NCI-H748 treated with DMSO at 0.1 percent for 48 hours (cell line): ENCODE measurements at regions not wholly inside any gene's neighbourhood (a gene's known extent, or its start where the extent isn't known, plus 50 kb on each side); places are given as distances from the start of the nearest gene placed in this dataset.
"Not testable (repeated sequence)": the region's sequence is repeated elsewhere in the genome, so short reads cannot be mapped to it uniquely, and the experiment has no call there.

ENCODE experiments used
- DNase-seq: peaks from one replicate; lab custom pipeline; 2025; lab: John Stamatoyannopoulos, UW

- no peak for DNase-seq
Measured at GRCh38 chr11:42840860-42841259, 470.9 kb upstream of the API5 start.

GRCh38 chr11:42841556-42841955, 470.2 kb upstream of the API5 start:
- DNase-seq, result no peak

DNA sequence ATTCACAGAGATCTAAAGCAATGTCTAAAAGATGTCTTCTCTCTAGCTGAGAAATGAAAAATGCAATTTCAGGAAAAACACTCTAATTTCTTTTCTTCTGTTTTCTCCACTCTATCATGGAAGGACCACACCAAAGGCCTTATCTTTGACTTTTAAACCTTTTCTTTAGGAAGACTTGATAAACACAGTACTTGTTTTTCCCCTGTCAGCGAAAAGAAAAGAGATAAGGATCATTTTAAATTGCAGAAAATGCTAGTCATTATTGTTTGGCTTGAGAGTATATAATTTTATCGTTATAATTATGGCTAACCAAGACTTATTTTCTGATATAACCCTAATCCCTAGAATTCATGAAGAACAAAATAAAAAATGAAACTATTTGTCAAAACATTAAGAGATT, 462.4 kb upstream of the API5 start:
- no peak for DNase-seq

GRCh38 chr11:42857344-42857743, 454.5 kb upstream of the API5 start:
- DNase-seq, result no peak

DNA sequence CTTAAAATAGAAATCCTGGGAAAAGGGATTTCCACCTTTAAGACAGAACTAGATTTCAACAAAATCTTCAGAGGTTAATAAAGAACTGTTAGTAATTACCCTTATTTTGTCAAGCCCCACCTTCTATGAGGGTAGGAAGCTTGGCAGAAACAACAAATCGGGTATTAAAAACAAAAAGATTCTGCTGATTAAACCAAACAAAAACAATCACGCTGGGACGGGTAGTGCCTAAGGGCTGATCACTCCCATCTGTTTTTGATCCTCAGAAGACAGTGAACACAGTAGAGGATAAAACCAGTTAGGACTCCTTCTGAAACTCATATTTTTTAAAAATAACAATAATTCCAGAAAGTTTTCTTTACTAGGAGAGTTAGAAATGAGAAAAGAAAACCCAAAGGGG, 441.3 kb upstream of the API5 start:
- no peak for DNase-seq

- DNase-seq, result not testable (repeated sequence)
Measured at GRCh38 chr11:42873800-42874405, 437.9 kb upstream of the API5 start.

GRCh38 chr11:42881335-42881734, 430.5 kb upstream of the API5 start:
- DNase-seq, result not testable (repeated sequence)

- DNase-seq, result no peak
Measured at GRCh38 chr11:42890773-42891172, 421.0 kb upstream of the API5 start.

GRCh38 chr11:42901084-42901483, 410.7 kb upstream of the API5 start:
- no peak for DNase-seq

DNA sequence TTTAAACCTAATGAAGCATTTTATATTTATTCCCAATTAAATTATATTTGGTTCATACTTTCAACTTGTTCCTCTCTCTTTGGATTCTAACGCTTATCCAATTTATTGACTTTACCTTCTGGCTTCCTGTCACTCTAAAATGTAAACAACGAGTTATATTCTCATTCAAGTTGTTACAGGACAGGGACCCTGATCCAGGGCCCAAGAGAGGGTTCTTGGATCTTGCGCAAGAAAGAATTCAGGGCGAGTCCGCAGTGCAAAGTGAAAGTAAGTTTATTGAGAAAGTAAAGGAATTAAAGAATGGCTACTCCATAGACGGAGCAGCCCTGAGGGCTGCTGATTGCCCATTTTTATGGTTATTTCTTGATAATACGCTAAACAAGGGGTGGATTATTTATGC, 405.6 kb upstream of the API5 start:
- no peak for DNase-seq

- no peak for DNase-seq
Measured at GRCh38 chr11:42913731-42914130, 398.1 kb upstream of the API5 start.

DNA sequence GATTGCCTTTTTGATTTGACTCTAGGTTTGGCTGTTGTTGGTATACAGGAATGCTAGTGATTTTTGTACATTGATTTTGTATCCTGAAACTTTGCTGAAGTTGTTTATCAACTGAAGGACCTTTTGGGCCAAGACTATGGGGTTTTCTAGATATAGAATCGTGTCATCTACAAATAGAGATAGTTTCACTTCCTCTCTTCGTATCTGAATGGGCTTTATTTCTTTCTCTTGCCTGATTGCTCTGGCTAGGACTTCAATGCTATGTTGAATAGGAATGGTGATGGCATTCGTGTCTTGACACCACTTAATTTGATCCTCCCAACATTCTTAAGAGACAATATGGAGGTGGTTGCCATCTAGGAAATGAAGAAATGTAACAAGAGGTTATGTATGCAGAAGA, 388.1 kb upstream of the API5 start:
- no peak for DNase-seq

DNA sequence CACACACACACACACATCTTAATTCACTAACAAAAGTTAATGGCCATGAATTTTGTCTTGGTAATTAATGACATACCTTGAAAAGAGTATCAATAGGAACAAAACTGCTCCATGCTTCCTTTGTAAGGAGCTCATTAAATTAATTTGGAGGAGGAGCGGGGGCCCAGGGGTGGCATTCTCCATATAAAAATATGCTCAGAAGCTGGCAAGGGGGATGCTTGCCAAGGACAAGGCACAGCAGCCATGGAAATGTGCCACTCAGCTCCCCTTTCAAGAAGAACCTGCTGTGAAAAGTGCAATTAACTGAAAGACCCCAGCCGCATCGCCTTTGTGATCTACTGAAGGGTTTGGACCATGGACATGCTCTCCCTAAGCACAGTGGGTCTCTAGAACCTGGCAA, 385.9 kb upstream of the API5 start:
- DNase-seq, result no peak

- DNase-seq, result no peak
Measured at GRCh38 chr11:42947405-42947804, 364.4 kb upstream of the API5 start.

GRCh38 chr11:42949738-42950376, 361.9 kb upstream of the API5 start:
- not testable (repeated sequence) for DNase-seq

- DNase-seq, result no peak
Measured at GRCh38 chr11:42951266-42951665, 360.5 kb upstream of the API5 start.

GRCh38 chr11:42957831-42958230, 354.0 kb upstream of the API5 start:
- no peak for DNase-seq

- DNase-seq, result no peak
Measured at GRCh38 chr11:42958635-42959034, 353.2 kb upstream of the API5 start.

GRCh38 chr11:42960521-42961088, 351.2 kb upstream of the API5 start:
- DNase-seq, result no peak

GRCh38 chr11:42967653-42968052, 344.1 kb upstream of the API5 start:
- DNase-seq, result no peak

- no peak for DNase-seq
Measured at GRCh38 chr11:42972741-42973140, 339.1 kb upstream of the API5 start.

DNA sequence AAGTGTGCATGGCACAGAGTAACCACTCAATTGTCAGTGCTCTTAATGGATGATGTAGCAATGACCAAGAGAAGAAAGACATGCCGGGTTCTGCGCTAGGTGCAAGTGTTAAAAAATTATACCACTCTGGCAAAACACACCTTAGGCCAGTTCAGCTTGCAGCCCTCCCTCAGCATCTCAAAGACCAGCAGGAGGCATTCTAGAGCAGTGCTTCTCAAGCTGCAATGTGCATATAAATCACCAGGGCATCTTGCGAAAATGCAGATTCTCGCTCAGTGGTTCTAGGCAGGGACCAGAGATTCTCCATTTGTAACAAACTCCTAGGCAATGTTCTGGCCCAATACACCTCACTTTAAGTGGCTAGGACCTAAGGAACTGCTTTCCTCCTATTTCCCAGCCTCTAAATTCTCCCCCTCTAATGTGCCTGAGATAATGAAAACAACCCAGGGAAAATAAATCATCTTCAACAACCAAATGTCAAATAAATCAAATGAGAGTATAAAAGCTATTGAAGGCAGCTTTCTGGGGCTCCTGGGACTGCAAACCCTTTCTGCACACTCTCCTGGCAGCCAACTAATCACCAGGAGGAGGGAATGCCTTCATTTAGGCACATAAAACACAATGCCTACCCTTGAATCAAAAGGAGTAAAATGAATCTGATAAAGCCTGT, 337.2 kb upstream of the API5 start:
- DNase-seq, result no peak

DNA sequence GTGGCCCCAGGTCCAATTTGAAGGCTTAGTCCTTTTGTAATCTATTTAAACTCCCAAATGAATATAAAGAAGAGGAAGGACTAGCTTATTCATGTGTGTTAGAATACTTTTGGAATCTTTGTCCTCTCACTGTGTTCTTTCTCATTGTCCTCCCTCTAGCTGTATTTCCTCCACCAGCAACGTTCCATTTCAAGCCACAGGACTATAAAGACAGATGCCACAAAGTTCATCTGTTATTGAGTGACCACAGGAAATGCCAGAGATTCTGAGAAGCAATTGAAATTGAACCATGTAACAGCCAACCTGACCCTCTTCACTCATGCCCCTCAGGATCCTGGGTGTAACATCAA, 336.6 kb upstream of the API5 start:
- no peak for DNase-seq
